ENCODE measurements at regions not wholly inside any gene's neighbourhood (a gene's known extent, or its start where the extent isn't known, plus 50 kb on each side); places are given as distances from the start of the nearest gene placed in this dataset.

DNA sequence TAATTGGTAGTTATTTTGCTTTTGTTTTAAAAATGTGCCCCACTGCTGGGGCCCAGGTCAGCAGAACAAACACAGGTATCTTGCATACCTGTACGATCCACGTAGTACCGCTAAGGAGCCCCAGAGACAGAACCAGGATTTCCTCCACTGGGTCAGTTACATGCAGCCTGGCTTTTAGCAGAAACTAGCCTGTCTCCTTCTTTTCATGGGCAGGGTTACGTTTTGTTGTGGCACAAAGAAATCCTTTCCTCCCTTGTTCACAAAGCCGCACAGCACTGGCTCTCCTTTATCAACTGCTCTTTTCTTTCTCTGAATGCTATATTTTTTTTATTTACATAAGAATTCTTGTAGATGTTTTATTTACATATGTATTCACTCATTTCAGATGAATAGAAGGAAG, 190.3 kb upstream of the POU3F2 start:
- Histone ChIP-seq H3K9me3 (ENCODE audit: control insufficient read depth, low read length) (no peaks in the 10 kb centered on the region), H3K36me3 (ENCODE audit: control insufficient read depth in 1 of 2, insufficient read depth in 2 of 2, low read length in 1 of 2) (no peaks in the 10 kb centered on the region), H3K27ac (ENCODE audit: low read depth in 1 of 2, low read length in 2 of 2) (no peak overlapping the region), H3K4me3 (ENCODE audit: low read length in 2 of 2) (no peak overlapping the region), H3K4me1 (ENCODE audit: control insufficient read depth in 1 of 2, insufficient read depth in 2 of 2, low read length in 2 of 2) (no peaks in the 10 kb centered on the region), H3K27me3 (ENCODE audit: control insufficient read depth in 1 of 2, insufficient read depth in 2 of 2, low read length in 1 of 2) (no peaks in the 10 kb centered on the region)
- intact Hi-C loops (cut with DNase I), result no loop called here
- DNase-seq, result no peak
- WGBS, 2 donors, result 58 to 60% methylated on average over 5 of the region's 5 CpGs
- ATAC-seq (ENCODE audit: low FRiP score), result no peak

DNA sequence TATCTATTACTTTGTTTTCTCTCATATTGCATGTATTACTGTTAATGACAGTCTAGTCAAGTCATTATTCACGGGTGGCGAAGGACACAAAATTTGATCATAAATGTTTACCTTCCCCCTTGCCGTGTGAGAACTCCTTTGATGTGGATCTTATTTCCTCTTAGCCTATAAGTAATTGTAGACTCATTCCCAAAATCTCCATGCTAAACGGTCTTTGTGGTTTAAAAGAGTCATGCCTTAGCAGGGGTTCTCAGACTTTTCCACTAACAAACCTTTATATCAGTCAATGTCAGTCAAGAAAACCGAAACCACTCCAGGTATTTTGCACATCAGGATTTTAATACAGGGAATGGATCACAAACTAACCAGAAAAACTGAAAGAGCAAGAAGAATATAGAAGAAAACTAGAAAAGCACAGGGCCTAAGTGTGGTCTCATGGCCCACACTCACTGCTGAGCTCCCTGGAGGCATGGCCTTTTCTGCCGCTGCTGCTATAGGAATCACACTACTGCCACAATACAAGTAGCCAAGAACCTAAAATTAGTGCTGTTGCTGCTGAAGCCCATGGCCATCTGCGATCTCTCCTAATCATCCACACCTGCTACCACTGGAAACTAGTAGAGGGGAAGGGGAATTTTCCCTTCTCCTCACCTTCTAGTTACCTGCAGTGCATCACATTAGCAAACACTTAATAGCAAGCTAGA, 186.0 kb upstream of the POU3F2 start:
- Histone ChIP-seq H3K27me3 (ENCODE audit: control insufficient read depth in 1 of 2, insufficient read depth in 2 of 2, low read length in 1 of 2) (no peaks in the 10 kb centered on the region), H3K4me1 (ENCODE audit: control insufficient read depth in 1 of 2, insufficient read depth in 2 of 2, low read length in 2 of 2) (no peaks in the 10 kb centered on the region), H3K4me3 (ENCODE audit: low read length in 2 of 2) (no peak overlapping the region), H3K27ac (ENCODE audit: low read depth in 1 of 2, low read length in 2 of 2) (no peak overlapping the region), H3K36me3 (ENCODE audit: control insufficient read depth in 1 of 2, insufficient read depth in 2 of 2, low read length in 1 of 2) (no peaks in the 10 kb centered on the region), H3K9me3 (ENCODE audit: control insufficient read depth, low read length) (peaks cover 1% of the 10 kb centered on the region)
- ATAC-seq (ENCODE audit: low FRiP score), result no peak
- no peak for DNase-seq
- intact Hi-C loops (cut with DNase I), result no loop called here
- 63 to 64% methylated on average over 7 of the region's 7 CpGs for WGBS, 2 donors

DNA sequence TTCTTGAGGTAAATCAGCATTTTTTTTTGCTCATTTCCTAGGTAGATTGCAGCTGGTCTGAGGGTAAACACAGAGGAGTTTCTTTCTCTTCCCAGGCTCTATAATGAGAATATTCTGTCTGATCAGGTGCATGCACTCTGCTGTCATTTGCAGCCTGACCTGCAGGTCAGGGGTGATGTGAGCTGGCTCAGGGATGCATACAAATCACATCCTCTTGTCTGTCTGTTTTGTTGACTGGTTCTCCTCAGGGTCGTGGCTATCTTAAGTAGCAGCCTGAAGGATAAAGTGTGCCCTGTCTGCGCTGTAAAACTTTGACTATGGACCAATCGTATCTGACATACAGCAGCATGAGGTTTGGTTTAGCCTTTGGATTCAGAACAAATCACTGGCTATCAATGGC, 183.4 kb upstream of the POU3F2 start:
- Histone ChIP-seq H3K27ac (ENCODE audit: low read depth in 1 of 2, low read length in 2 of 2) (no peak overlapping the region), H3K9me3 (ENCODE audit: control insufficient read depth, low read length) (peaks cover 1% of the 10 kb centered on the region), H3K4me1 (ENCODE audit: control insufficient read depth in 1 of 2, insufficient read depth in 2 of 2, low read length in 2 of 2) (no peaks in the 10 kb centered on the region), H3K4me3 (ENCODE audit: low read length in 2 of 2) (no peak overlapping the region), H3K27me3 (ENCODE audit: control insufficient read depth in 1 of 2, insufficient read depth in 2 of 2, low read length in 1 of 2) (no peaks in the 10 kb centered on the region), H3K36me3 (ENCODE audit: control insufficient read depth in 1 of 2, insufficient read depth in 2 of 2, low read length in 1 of 2) (no peaks in the 10 kb centered on the region)
- intact Hi-C loops (cut with DNase I), result no loop called here
- DNase-seq, result no peak
- WGBS, 2 donors, result 10 to 19% methylated on average over 3 of the region's 3 CpGs
- no peak for ATAC-seq (ENCODE audit: low FRiP score)

- intact Hi-C loops (cut with DNase I), result no loop called here
- WGBS, 2 donors, result 19 to 21% methylated on average over 2 of the region's 2 CpGs
These were observed 181.2 kb upstream of the POU3F2 start for GRCh38 chr6:98653179-98653578.

GRCh38 chr6:98657764-98658163, 176.6 kb upstream of the POU3F2 start:
- Histone ChIP-seq H3K27ac (ENCODE audit: low read depth in 1 of 2, low read length in 2 of 2) (no peak overlapping the region), H3K27me3 (ENCODE audit: control insufficient read depth in 1 of 2, insufficient read depth in 2 of 2, low read length in 1 of 2) (peaks cover 0 to 2% of the 10 kb centered on the region in 2 donors), H3K4me3 (ENCODE audit: low read length in 2 of 2) (no peak overlapping the region), H3K4me1 (ENCODE audit: control insufficient read depth in 1 of 2, insufficient read depth in 2 of 2, low read length in 2 of 2) (no peaks in the 10 kb centered on the region), H3K9me3 (ENCODE audit: control insufficient read depth, low read length) (no peaks in the 10 kb centered on the region), H3K36me3 (ENCODE audit: control insufficient read depth in 1 of 2, insufficient read depth in 2 of 2, low read length in 1 of 2) (no peaks in the 10 kb centered on the region)
- ATAC-seq (ENCODE audit: low FRiP score) (no peak), DNase-seq (no peak)
- WGBS, 2 donors, result 36 to 41% methylated on average over 5 of the region's 5 CpGs
- intact Hi-C loops (cut with DNase I), result no loop called here

More at GRCh38 chr6:98653179-98653578, 181.2 kb upstream of the POU3F2 start:
- H3K36me3 ChIP-seq (ENCODE audit: control insufficient read depth in 1 of 2, insufficient read depth in 2 of 2, low read length in 1 of 2), result no peaks in the 10 kb centered on the region
- ATAC-seq (ENCODE audit: low FRiP score), result no peak
- H3K27ac ChIP-seq (ENCODE audit: low read depth in 1 of 2, low read length in 2 of 2), result no peak overlapping the region
- H3K4me3 ChIP-seq (ENCODE audit: low read length in 2 of 2), result no peak overlapping the region
- H3K9me3 ChIP-seq (ENCODE audit: control insufficient read depth, low read length), result peaks cover 1% of the 10 kb centered on the region
- peaks cover 0 to 2% of the 10 kb centered on the region in 2 donors for H3K27me3 ChIP-seq (ENCODE audit: control insufficient read depth in 1 of 2, insufficient read depth in 2 of 2, low read length in 1 of 2)
- H3K4me1 ChIP-seq (ENCODE audit: control insufficient read depth in 1 of 2, insufficient read depth in 2 of 2, low read length in 2 of 2), result no peaks in the 10 kb centered on the region
- DNase-seq, result no peak

DNA sequence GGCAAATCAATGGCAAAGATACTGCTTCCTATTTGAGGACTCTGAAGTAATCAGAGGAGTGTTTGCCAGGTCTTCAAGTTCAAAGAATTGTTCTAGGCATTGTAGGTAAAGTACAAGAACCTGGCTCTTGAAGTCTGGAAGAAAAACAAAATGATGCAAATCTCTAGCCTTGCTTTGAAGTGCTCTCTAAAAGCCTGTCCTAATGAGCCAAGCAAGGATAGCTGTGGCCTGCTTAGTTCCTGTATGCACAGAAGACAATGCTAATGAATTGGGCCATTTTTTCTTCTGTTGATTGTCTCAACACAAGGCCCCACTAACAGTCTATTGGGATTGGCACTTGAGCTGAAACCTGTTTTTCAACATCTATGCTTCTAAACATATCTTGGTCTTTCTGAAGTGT, 165.0 kb upstream of the POU3F2 start:
- no peak for ATAC-seq (ENCODE audit: low FRiP score)
- H3K4me1 ChIP-seq (ENCODE audit: control insufficient read depth in 1 of 2, insufficient read depth in 2 of 2, low read length in 2 of 2), result no peaks in the 10 kb centered on the region

GRCh38 chr6:98670045-98670746, 164.2 kb upstream of the POU3F2 start:
- Histone ChIP-seq H3K9me3 (ENCODE audit: control insufficient read depth, low read length) (peaks cover 2% of the 10 kb centered on the region), H3K36me3 (ENCODE audit: control insufficient read depth in 1 of 2, insufficient read depth in 2 of 2, low read length in 1 of 2) (no peaks in the 10 kb centered on the region), H3K27ac (ENCODE audit: low read depth in 1 of 2, low read length in 2 of 2) (no peak overlapping the region), H3K27me3 (ENCODE audit: control insufficient read depth in 1 of 2, insufficient read depth in 2 of 2, low read length in 1 of 2) (no peaks in the 10 kb centered on the region), H3K4me1 (ENCODE audit: control insufficient read depth in 1 of 2, insufficient read depth in 2 of 2, low read length in 2 of 2) (no peaks in the 10 kb centered on the region), H3K4me3 (ENCODE audit: low read length in 2 of 2) (no peak overlapping the region)
- DNase-seq, result no peak
- WGBS, 2 donors, result 79 to 80% methylated on average over 3 of the region's 3 CpGs
- intact Hi-C loops (cut with DNase I), result no loop called here
- ATAC-seq (ENCODE audit: low FRiP score), result no peak

More for the DNA sequence above, 165.0 kb upstream of the POU3F2 start:
- DNase-seq, result no peak
- Histone ChIP-seq H3K9me3 (ENCODE audit: control insufficient read depth, low read length) (peaks cover 2% of the 10 kb centered on the region), H3K27me3 (ENCODE audit: control insufficient read depth in 1 of 2, insufficient read depth in 2 of 2, low read length in 1 of 2) (no peaks in the 10 kb centered on the region), H3K27ac (ENCODE audit: low read depth in 1 of 2, low read length in 2 of 2) (no peak overlapping the region), H3K36me3 (ENCODE audit: control insufficient read depth in 1 of 2, insufficient read depth in 2 of 2, low read length in 1 of 2) (no peaks in the 10 kb centered on the region), H3K4me3 (ENCODE audit: low read length in 2 of 2) (no peak overlapping the region)
- intact Hi-C loops (cut with DNase I), result no loop called here

DNA sequence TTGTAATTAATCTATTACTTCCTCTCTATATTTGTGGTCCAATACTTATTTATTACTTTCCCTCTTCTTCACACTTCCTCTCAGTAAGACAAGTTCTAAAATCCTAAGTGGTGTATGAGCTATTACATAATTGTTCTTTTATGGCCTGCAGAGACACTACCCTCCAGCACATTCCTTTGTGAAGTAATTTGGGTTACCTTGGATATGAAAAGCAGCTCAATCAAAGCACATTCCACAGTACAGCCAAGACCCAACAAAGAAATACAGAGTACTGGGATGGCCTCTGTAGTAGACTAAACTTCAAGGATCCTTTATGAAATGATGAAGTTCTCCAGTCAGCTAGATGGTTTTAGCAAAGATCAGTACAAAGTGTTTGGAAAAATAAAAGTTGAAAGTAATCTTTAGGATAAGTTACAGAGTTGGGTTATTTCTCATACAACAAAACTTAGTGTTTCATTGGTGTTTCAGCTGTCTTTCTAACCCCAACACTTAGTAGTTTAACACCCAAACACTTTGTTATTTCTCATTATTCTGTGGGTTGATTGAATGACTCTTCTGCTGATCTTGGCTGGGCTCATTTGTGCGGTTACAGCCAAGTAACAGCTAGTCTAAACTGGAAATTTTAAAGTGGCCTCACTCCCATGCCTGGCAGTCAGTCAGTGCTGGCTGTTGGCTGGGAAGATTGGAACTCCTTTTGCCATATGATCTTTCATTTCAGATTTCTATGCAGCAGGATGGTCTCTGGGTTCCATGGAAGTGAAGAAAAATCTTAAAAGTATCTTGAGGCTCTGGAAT, 161.5 kb upstream of the POU3F2 start:
- Histone ChIP-seq H3K36me3 (ENCODE audit: control insufficient read depth in 1 of 2, insufficient read depth in 2 of 2, low read length in 1 of 2) (no peaks in the 10 kb centered on the region), H3K27me3 (ENCODE audit: control insufficient read depth in 1 of 2, insufficient read depth in 2 of 2, low read length in 1 of 2) (no peaks in the 10 kb centered on the region), H3K9me3 (ENCODE audit: control insufficient read depth, low read length) (peaks cover under 1% of the 10 kb centered on the region), H3K27ac (ENCODE audit: low read depth in 1 of 2, low read length in 2 of 2) (no peak overlapping the region), H3K4me3 (ENCODE audit: low read length in 2 of 2) (no peak overlapping the region), H3K4me1 (ENCODE audit: control insufficient read depth in 1 of 2, insufficient read depth in 2 of 2, low read length in 2 of 2) (no peaks in the 10 kb centered on the region)
- intact Hi-C loops (cut with DNase I), result no loop called here
- ATAC-seq (ENCODE audit: low FRiP score) (no peak), DNase-seq (no peak)
- WGBS, 2 donors, result 26 to 29% methylated on average over 1 of the region's 1 CpG

Measured in aorta (tissue), 5 donors.